ENCODE measurements at regions not wholly inside any gene's neighbourhood (a gene's known extent, or its start where the extent isn't known, plus 50 kb on each side); places are given as distances from the start of the nearest gene placed in this dataset.

DNA sequence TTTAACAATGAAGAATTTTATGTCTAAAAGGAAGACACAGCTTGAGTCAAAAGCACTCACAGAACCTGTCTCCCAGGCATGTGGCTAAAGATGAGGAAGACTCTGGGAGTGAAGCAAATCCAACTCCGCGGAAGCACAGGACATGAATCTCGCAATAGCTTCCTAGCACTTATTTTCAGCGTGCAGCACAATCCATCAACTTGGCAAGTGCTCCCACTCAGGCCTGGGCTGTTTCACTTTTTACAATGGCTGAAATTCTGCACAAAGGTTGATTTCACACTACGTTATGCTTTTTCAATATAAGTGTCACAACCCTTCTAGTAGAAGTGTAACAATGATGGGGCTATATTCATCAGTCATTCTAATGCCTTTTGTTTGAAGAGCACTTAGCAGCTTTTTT lies 180.2 kb downstream of the XPNPEP1 start:
- Histone ChIP-seq H3K27me3 (ENCODE audit: insufficient read depth, low read length, poor library complexity, severe bottlenecking) (no peaks in the 10 kb centered on the region), H3F3A (ENCODE audit: low read depth) (no peaks in the 10 kb centered on the region), H3K9me2 (replicated peaks; ENCODE audit: low read depth, low read length) (no peaks in the 10 kb centered on the region), H3K36me3 (ENCODE audit: insufficient read depth, low read length) (no peaks in the 10 kb centered on the region), H3K9me3 (ENCODE audit: insufficient read depth, low read depth, low read length) (no peaks in the 10 kb centered on the region), H2AFZ (ENCODE audit: low read length) (no peak overlapping the region), H3K4me1 (ENCODE audit: insufficient read depth, low read length, poor library complexity, severe bottlenecking) (no peaks in the 10 kb centered on the region), H3K9ac (ENCODE audit: low read depth, low read length, poor library complexity, severe bottlenecking) (no peak overlapping the region), H3K4me3 (ENCODE audit: low read length, poor library complexity, severe bottlenecking) (no peak overlapping the region), H3K4me2 (ENCODE audit: low read depth, low read length, poor library complexity, severe bottlenecking) (no peak overlapping the region), H3K79me2 (ENCODE audit: insufficient read depth, low read length) (no peaks in the 10 kb centered on the region), H4K20me1 (ENCODE audit: insufficient read depth, low read length, poor library complexity, severe bottlenecking) (no peaks in the 10 kb centered on the region)
- TF ChIP-seq EZH2phosphoT487 (IDR thresholded peaks at IDR 0.05; ENCODE audit: borderline replicate concordance) = no peak
- TF ChIP-seq, protein P1, sequence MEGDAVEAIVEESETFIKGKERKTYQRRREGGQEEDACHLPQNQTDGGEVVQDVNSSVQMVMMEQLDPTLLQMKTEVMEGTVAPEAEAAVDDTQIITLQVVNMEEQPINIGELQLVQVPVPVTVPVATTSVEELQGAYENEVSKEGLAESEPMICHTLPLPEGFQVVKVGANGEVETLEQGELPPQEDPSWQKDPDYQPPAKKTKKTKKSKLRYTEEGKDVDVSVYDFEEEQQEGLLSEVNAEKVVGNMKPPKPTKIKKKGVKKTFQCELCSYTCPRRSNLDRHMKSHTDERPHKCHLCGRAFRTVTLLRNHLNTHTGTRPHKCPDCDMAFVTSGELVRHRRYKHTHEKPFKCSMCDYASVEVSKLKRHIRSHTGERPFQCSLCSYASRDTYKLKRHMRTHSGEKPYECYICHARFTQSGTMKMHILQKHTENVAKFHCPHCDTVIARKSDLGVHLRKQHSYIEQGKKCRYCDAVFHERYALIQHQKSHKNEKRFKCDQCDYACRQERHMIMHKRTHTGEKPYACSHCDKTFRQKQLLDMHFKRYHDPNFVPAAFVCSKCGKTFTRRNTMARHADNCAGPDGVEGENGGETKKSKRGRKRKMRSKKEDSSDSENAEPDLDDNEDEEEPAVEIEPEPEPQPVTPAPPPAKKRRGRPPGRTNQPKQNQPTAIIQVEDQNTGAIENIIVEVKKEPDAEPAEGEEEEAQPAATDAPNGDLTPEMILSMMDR (conservative IDR thresholded peaks at IDR 0.05; ENCODE audit: low read length) = no peak

DNA sequence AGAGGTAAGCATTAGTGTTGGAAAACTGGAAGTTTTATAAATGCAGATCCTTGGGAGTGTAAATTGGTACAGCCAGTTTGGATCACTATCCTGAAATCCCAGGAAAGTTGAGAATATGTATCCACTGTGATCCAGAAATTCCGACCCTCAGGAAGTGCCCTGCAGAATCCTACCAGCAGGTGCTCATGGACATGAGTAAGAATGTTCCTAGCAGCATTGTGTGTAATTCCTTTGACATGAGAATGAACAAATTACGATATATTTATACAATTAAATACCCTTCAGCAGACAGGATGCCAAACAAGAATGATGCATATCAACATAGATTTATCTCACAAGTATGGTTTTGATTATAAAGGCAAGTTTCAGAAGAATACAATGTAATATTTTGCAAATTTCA lies 181.6 kb downstream of the XPNPEP1 start:
- Histone ChIP-seq H4K20me1 (ENCODE audit: insufficient read depth, low read length, poor library complexity, severe bottlenecking) (no peaks in the 10 kb centered on the region), H3K9ac (ENCODE audit: low read depth, low read length, poor library complexity, severe bottlenecking) (no peak overlapping the region), H3K36me3 (ENCODE audit: insufficient read depth, low read length) (no peaks in the 10 kb centered on the region), H3K79me2 (ENCODE audit: insufficient read depth, low read length) (no peaks in the 10 kb centered on the region), H3F3A (ENCODE audit: low read depth) (no peaks in the 10 kb centered on the region), H3K4me1 (ENCODE audit: insufficient read depth, low read length, poor library complexity, severe bottlenecking) (no peaks in the 10 kb centered on the region), H3K27me3 (ENCODE audit: insufficient read depth, low read length, poor library complexity, severe bottlenecking) (no peaks in the 10 kb centered on the region), H3K4me2 (ENCODE audit: low read depth, low read length, poor library complexity, severe bottlenecking) (no peak overlapping the region), H3K4me3 (ENCODE audit: low read length, poor library complexity, severe bottlenecking) (no peak overlapping the region), H2AFZ (ENCODE audit: low read length) (no peak overlapping the region), H3K9me2 (replicated peaks; ENCODE audit: low read depth, low read length) (no peaks in the 10 kb centered on the region), H3K9me3 (ENCODE audit: insufficient read depth, low read depth, low read length) (no peaks in the 10 kb centered on the region)
- TF ChIP-seq, protein P1 (conservative IDR thresholded peaks at IDR 0.05; ENCODE audit: low read length) = no peak
- no peak for TF ChIP-seq EZH2phosphoT487 (IDR thresholded peaks at IDR 0.05; ENCODE audit: borderline replicate concordance)

DNA sequence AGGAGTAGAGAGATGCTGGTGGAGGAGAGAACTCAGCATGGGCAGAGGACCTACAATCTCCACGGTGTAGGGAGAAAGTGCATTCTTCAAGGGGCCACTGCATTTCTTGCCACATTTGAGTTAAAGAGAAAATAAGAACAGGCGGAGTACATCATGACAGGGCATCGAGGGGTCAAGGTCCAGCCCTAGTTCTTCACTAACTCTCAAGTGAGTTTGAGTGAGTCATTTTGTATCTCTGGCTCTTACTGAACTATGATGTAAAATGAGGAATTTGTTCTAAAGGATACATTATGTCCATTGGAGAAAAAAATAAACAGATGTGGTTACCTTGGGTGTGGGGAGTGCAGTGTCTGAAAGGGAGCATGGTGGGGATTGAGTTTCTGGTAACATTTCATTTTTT lies 182.9 kb downstream of the XPNPEP1 start:
- H3K27me3 ChIP-seq (ENCODE audit: insufficient read depth, low read length, poor library complexity, severe bottlenecking) = no peaks in the 10 kb centered on the region
- H3F3A ChIP-seq (ENCODE audit: low read depth) = no peaks in the 10 kb centered on the region
- no peak overlapping the region for H3K9ac ChIP-seq (ENCODE audit: low read depth, low read length, poor library complexity, severe bottlenecking)
- H3K4me2 ChIP-seq (ENCODE audit: low read depth, low read length, poor library complexity, severe bottlenecking) = no peak overlapping the region
- H2AFZ ChIP-seq (ENCODE audit: low read length) = no peak overlapping the region
- no peak overlapping the region for H3K4me3 ChIP-seq (ENCODE audit: low read length, poor library complexity, severe bottlenecking)
- no peaks in the 10 kb centered on the region for H3K36me3 ChIP-seq (ENCODE audit: insufficient read depth, low read length)
- H3K9me2 ChIP-seq (replicated peaks; ENCODE audit: low read depth, low read length) = no peaks in the 10 kb centered on the region
- TF ChIP-seq, protein P1 (conservative IDR thresholded peaks at IDR 0.05; ENCODE audit: low read length) = no peak
- TF ChIP-seq EZH2phosphoT487 (IDR thresholded peaks at IDR 0.05; ENCODE audit: borderline replicate concordance) = no peak
- no peaks in the 10 kb centered on the region for H3K79me2 ChIP-seq (ENCODE audit: insufficient read depth, low read length)
- no peaks in the 10 kb centered on the region for H3K4me1 ChIP-seq (ENCODE audit: insufficient read depth, low read length, poor library complexity, severe bottlenecking)
- H4K20me1 ChIP-seq (ENCODE audit: insufficient read depth, low read length, poor library complexity, severe bottlenecking) = no peaks in the 10 kb centered on the region
- no peaks in the 10 kb centered on the region for H3K9me3 ChIP-seq (ENCODE audit: insufficient read depth, low read depth, low read length)

All from Loucy (cell line).